ENCODE measurements at regions not wholly inside any gene's neighbourhood (a gene's known extent, or its start where the extent isn't known, plus 50 kb on each side); places are given as distances from the start of the nearest gene placed in this dataset.
"Not testable (repeated sequence)": the region's sequence is repeated elsewhere in the genome, so short reads cannot be mapped to it uniquely, and the experiment has no call there.

DNA sequence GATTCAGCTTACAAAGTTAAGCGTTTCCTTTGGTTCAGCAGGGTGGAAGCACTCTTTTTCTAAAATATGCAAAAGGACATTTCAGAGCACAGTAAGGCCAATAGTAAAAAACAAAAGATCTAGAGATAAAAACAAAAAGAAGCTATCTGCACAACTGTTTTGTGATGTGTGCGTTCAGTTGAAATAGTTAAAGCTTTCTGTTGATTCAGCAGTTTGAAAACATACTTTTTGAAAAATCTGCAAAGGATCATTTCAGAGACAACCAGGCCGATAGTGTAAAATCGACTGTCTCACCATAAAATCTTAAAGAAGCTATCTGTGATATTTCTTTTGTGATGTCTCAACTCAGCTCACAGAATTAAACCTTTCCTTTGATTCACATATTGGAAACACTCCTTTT lies 300.0 kb upstream of the ALG10B start:
- no peak for DNase-seq

DNA sequence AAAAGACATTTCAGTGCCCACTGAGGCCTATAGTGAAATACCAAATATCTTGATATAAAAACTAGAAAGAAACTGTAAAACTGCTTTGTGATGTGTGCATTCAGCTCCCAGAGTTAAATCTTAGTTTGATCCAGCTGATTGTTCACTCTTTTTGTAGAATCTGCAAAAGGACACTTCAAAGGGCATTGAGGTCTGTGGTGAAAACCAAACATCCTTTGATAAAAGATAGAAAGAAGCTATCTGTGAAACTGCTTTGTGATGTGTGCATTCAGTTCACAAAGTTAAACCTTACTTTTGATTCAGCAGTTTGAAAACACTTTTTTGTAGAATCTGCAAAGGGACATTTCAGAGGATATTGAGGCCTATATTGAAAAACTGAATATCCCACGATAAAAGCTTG lies 290.7 kb upstream of the ALG10B start:
- no peak for DNase-seq

DNA sequence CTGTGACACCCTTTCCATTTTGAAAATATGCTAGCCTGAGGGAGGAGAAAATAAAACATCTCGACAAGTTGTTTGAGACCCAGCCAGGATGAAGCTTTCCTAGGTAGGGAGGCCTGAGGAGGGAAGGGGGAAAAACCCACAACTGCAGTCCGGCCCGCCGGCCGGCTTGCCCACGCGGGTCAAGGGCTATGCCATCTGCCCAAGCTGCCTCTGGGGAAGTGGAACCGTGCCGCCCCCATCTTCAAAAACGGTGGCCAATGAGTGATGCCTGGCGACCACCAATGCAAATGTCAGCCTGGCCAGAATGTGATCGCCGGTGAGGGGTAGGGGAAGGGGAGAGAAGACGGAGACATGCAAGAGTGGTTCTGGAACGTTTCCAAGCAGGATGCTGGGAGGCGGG lies 263.5 kb upstream of the ALG10B start:
- DNase-seq, result no peak

DNA sequence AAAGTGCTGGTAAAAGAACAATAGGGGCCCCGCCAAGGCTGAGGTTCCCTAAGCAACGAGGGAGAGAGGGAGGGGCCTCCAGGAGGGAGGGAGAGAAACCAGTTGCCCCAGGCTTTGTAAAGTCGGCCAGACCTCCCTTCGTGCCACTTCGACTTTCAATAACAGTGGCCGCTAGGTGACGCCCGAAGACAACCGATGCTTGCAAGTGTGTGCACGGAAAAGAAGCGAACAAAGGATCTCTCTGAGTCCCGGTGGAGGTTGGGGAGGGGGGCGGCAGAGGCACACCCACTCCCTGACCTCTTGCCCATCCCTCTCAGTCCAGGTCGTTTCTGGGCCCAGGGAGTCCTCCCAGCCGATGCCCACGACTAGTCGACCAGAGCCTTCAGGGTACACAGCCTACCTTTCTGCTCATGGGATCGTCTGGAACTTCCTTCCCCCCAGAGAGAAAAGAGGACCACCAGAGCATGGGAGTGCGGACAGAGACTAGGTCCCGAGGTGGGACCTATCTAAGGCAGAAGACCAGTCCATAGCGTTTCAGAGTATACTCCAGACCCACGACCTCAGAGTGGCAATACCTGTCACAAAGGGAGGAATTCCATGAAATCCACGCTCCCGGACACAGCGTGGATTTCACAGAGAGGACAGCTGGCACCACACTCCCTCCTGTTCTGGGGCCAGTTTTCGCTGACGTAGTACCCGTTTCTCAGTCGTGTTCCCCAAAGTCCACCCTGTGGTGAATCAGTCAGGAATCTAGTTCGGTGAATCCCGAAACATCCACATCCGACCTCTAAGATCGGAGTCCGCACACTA lies 262.7 kb upstream of the ALG10B start:
- no peak for DNase-seq

DNA sequence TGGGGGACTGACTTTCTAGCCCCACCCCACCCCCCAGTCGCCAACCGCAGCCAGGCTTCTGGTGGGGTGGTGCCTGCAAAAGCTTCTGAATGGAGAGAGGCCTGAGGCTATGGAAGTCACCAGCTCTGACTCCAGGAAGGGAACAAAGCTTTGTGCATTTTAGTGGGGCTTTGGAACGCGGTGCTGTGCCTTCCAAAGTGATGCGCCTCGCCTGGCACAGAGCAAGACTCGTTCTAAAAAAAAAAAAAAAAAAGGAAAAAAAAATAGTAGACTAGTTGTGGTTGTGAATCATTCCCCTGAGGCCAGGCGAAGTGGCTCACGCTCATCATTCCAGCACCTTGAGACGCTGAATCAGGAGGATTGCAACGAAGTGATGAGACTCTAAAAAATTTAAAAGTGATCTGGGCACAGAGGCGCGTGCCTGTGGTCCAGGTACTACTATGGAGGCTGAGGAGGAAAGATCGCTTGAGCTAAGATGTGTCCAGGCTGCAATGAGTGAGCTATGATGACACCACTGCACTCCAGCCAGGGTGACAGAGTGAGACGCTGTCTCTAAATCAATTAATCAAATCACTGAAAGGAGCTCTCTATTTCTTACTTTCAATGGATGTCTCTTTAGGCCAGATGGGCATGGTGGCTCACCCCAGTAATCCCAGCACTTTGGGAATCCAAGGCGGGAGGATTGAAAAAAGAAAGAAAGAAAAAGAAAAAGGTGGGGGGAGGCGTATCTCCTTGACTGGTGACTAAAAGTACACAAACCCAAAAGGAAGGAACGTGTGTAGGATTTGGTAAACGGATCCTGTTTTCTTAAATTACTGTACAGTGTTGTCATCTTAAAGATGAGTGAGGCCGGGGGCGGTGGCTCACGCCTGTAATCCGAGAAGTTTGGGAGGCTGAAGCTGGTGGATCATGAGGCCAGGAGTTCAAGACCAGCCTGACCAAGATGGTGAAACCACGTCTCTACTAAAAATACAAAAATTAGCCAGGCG lies 259.6 kb upstream of the ALG10B start:
- no peak for DNase-seq

DNA sequence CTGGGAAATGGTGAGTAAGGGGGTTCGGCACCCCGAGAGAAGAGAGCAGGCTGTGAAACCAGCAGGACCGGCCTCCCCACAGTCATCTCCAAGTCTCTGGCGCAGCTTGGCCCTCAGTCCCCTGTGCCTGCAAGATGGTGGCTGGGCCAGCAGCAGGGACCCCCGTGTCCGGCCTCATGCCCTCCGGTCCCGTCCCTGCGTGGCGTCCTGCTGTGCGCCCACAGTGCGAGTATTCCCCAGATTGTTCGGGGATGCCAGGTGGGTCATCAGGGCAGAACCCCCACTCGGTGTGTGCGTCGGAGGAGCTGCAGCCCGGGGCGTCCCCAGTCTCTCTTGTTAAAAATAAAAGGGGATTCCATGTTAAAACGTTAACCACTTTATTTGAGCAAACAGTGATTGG lies 216.9 kb upstream of the ALG10B start:
- no peak for DNase-seq

DNA sequence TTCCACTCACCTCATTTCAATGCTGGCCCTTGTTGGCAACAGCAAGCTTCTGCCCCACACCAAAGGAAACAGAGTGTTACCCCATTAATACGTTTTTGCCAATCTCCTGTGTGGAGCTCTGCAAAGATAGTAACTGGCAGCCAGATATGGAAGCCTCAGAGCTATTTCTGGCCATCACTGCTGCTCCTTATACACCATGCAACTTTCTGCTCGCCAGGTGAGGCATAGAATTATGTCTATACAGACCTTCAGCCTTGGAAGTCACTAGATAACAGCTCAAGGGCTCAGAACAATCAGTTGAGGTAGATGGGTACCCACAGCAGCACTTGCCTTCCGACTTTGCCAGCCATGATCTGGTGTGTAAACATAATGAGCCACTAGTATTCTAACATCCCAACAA lies 214.8 kb upstream of the ALG10B start:
- DNase-seq, result no peak

DNA sequence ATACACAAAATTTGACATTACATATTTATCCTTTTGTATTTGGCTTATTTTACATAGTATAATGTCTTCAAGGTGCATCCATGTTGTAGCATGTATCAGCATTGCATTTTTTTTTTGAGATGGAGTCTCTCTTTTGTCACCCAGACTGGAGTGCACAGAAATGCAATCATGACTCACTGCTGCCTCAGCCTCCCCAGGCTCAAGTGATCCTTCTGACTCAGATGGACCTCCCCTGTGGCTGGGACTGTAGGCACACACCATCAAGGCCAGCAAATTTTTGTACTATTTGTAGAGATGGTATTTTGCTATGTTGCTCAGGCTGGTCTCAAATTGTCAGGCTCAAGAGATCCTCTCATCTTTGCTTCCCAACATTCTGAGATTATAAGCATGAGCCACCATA lies 214.4 kb upstream of the ALG10B start:
- no peak for DNase-seq

DNA sequence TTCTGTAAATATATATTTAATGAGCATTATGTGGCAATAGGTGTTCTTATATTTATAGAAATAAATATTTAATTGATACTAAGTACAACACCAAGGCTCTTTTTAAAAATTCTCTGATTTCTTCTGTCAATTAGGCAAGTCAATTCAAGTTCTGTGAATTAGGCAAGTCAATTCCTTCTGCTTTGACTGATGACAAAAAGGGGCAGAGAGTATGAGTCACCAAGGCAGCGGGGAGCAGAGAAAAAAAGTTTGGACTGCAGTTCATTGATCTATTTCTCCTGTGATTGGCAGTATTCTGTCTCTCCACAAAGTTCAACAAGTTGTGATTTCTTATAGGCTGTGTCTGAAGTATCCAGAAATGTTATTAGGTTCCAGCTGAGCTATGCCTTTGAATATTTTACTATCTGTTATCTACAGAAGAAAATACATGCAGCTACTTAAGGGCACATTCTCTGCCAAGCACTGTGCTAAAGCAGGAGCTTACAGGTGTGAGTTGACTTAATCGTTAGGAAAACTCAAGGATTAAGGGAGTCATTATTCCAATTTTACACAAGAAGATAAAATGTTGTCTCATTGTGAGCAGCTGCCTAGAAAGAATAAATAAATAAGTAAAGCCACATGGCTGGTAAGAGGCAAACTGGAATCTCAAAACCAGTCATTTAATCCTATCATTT lies 206.4 kb upstream of the ALG10B start:
- no peak for DNase-seq

DNA sequence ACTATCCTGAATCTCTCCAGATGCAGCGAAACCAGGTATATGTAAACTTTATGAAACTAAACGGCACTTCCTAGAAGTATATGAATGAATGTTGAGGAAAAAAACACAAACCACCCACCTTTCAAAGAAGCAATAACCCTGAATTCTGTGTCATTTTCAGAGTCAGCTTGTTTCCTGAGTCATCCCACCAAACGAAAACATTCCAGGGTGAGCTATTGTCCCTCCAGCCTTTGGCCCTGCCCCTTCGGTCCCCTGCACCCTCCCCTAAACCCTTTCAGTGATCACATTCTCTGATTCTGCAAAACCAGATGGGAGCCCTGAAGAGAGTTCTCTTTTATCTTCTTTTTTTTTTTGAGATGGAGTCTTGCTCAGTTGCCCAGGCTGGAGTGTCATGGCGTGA lies 202.6 kb upstream of the ALG10B start:
- DNase-seq, result no peak

DNA sequence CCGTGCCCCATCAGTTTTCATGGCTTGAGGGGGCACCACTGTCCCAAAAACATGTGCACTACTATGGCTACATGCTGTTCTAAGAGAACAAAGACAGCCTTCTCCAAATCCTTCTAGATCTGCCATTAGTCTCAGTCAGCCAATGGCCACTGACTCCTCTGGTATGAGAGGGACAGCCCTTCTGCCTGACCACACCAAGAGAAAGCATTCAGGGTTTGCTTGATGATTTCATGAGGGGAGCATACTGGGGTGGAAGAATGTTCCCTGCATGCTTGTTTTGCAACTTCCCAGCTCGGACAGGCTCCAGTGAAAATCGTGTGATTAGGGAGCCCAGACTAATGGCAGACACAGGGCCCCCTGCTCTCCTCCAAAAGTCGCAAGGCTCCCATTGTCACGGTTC lies 199.6 kb upstream of the ALG10B start:
- no peak for DNase-seq

DNA sequence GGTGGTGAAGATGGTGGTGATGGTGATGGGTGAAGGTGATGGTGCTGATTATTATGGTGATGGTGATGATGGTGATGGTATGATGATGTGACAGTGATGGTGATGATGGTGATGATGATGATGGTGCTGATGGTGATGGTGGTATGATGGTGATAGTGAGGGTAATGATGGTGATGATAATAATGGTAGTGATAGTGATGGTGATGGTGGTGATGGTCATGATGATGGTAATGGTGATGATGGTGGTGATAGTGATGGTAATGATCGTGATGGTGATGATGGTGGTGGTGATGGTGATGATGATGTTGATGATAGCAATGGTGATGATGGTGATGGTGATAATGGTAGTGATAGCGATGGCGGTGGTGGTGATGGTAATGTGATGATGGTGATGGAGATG lies 197.9 kb upstream of the ALG10B start:
- no peak for DNase-seq

DNA sequence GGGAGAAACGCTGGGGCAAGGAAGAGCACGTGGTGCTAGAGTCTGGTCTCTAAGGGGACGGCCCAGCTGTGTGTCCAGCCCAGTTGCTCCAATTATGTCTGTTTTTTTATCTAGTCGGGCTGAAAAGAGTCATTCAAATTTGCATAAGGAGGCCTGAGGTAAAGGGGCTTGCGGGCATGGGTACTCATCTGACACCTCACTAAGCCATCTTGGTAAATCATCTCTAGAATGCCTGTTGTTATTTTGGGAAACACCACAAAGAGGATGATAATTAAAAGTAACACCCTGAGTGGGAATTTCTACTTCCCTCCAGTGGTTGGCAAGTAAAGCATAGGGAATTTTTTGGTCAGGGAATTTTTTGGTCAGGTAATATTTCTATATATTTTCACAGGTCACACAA lies 196.1 kb upstream of the ALG10B start:
- no peak for DNase-seq

DNA sequence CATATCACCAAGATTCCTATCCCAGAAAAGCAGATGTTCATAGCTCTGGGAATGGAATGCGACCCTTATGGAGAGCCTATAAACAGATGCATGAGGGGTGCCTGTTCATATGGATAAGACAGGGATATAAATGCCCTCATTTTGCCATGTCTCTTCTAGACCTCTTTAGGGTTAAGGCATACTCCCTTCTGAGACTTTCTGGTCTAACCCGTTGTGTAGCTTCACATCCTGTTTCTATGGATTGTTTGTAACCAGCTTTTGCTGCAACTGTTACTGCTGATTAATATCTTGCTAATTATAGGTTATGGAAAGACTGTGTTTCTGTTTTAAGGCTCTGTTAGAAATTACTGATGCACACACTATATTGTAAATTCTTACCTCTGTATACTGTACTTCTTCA lies 193.5 kb upstream of the ALG10B start:
- not testable (repeated sequence) for DNase-seq

DNA sequence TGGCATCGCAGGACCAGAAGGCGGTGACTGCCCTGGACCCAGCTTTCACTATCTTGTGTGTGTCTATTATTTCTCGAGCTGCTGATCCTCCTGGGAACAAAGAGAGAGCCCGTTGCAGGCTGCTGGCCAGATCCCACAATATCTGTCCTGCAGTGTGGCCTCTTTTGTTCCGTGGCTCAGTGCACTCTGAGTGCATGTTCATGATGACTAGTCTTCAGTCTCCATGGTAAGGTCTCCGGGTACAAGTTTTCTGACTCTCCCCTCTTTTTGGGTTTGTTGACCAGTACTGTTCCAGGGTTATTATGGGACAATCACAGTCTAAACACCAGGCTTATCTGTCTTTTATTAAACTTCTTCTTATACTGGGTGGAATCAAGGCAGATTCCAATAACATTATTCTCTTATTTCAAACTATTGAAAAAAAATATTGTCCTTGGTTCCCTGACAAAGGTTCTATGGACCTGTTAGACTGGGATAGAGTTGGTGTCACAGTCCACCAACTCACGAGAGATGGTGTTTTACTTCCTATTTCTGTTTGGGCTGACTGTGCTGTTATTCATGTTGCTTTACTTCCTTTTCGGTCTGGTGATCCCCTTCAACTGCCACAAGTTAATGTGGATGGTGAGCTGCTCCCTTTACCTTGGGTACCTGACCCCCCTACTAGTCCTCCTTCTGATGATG lies 192.9 kb upstream of the ALG10B start:
- DNase-seq, result no peak

DNA sequence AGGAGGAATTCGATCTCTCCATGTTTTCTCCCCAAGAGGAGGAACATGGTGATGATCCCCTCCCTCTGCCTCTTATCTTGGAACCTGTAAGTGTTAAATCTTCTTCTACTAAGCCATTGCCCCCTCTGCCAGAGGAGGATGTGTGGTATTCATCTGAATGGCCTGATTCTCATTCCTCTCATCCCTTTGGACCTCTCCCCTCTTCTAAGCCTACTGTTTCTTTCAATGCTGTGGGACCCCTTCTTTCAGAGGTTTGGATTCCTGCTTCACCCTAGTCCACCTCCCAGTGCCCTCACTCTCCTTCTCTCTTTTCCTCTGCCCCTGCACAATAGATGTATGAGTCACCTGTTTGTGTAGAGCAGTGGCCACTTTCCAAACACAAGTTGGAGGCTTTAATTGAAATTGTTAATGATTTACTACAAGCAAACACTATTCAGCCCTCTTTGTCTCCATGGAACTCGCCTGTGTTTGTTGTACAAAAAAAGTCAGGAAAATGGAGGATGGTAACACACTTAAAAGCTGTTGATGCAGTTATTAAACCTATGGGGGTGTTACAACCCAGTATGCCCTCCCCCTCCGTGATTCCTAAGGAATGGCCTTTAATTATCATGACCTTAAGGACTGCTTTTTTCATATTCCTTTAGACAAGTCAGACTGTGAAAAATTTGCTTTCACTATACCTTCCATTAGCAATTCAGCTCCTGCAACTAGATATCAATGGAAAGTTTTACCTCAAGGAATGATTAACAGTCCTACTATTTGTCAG lies 192.1 kb upstream of the ALG10B start:
- DNase-seq, result no peak

DNA sequence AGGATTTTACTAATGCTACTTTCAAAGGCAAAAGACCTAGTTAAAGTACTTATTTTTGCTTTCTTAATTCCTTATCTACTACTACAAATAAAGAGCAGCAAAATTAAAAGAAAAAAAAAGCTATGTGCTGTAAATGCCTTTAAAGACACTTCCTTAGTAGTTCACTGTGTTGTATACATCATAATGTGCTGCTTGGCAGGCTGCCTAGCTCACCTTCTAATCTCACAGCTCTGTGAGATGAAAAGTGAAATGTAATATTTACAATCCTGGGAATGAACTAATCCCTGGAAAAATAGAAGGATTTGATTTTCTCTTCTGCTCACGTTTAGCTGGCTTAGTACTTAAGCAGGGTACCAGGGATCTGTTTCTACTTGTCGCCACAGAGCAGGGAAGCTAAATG lies 184.4 kb upstream of the ALG10B start:
- no peak for DNase-seq

DNA sequence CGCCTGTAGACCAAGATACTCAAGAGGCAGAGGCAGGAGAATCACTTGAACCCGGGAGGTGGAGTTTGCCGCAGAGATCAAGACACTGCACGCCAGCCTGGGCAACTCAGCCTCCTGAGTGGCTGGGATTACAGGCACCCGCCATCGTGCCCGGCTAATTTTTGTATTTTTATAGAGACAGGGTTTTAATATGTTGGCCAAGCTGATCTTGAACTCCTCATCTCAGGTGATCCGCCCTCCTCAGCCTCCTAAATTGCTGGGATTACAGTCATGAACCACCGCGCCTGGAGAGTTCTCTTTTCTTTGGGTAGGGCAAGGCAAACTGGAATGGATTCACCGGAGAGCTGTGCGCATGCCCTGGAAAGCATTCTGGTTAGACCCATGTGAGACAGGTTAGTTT lies 179.3 kb upstream of the ALG10B start:
- no peak for DNase-seq

DNA sequence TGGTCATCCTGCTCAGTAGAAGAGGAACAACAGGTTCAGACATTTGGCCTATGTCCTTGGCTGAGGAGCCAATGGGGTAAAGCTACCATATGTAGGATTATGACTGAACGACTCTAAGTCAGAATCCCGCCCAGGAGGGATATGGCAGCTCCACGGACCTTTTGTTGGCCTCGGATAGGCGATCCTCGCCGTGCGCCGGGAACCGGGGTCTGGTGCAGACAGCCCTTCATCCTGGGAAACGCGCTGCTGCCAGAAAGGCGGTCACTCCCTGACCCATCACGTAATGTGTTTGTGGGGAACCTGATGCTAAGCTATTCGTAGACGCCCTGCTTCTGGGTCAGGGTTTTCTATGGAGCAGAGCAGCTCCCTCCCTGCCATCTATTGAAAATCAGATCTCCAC lies 178.9 kb upstream of the ALG10B start:
- no peak for DNase-seq

DNA sequence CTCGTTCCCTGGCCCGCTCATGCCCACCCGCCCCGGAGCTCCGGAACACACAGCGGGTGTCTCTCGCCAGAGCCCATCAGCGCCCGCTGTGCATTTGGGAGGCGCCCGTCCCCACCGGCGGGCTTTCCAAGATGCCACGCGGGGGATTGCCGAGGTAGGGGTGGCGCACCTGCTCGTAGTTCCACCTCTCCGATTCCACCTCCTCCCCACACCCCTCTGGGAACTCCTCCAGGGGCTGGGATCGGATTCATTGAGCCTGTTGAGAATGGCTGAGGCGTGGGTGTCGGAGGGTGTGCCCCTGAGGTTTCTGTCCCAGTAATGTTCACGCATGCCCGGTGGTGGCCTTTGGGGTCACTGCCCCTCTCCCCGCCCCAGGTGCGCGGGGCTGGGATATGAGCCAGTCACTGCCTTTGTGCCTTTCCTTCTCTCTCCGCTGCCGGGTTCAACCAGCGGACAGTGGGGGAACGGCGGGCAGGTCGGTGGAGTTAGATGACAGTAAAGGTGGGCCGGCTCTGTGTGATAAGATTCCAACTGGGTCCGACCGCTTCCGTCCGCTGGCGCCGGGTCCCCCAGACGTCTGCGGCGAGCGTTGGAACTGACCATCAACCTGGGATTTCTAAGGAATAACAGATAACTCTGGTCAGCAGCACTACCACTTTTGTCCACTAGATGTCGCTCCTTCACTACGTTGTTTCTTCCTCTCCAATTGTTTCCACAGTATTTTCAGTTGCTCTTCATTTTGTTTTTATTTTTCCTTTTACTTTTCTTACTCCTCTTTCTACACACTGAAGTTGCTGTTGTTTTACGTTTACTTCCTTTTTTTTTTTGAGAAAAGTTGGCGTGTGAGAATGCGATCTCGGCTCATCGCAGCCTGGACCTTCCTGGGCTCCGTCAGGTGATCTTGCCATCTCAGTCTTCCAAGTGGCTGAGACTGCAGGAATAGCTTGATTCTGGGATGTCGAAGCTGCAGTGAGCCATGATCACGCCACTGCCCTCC lies 178.1 kb upstream of the ALG10B start:
- peak; percentile 60 for DNase-seq

DNA sequence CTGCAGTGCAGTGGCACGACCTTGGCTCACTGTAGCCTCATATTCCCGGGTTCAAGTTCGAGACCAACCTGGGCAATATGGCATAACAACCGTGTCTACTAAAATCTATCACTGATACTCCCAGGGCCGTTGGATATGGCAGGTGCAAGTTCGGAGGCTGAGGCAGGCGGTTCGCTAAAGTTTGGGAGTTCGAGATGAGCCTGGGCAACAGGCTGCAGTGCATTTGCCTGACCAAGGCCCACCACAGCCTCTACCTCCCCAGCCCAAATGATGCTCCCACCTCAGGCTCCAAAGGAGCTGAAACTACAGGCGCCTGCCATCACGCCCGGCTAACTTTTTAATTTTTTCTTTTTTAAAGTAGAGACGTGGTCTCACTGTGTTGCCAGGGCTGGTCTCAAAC lies 177.1 kb upstream of the ALG10B start:
- no peak for DNase-seq
